Right lung (tissue), 2 donors: ENCODE measurements at regions not wholly inside any gene's neighbourhood (a gene's known extent, or its start where the extent isn't known, plus 50 kb on each side); places are given as distances from the start of the nearest gene placed in this dataset.

ENCODE experiments used
- DNase-seq, 2 donors: peaks; one replicate each; pipeline ENCODE4 v3.0.0-alpha.2; 2013

DNA sequence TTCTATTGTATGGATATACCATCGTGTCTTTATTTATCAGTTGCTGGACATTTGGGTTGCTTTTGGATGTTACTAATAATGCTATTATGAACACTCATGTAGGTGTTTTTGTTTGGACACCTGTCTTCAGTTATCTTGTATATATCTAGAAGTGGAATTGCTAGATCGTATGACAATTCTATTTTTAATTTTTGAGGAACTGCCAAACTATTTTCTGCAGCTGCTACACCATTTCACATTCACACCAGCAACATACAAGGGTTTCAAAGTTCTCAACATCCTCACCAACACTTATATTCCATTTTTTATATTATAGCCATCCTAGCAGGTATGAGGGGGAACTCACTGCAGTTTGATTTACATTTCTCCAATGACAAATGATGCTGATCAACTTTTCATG lies 324.6 kb downstream of the CAAP1 start:
- no peak for DNase-seq

DNA sequence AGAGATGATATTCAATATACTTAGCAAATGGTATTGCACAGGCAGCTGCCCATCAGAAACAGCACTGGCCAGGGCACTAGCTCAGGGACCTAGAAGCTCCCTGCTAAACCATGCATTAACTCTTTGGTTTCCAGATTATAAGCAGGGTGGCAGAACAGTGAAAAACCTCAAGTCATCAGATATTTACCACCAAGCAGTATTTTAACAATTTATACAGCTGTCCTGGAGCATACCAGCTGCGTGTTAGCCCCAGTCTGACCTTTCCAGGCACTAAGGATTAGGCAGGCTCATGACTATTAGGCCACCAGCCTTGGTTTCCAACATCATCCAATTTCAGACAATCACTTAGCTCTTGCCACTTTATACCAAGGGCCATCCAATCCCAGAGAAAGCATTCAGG lies 326.5 kb downstream of the CAAP1 start:
- DNase-seq = no peak

DNA sequence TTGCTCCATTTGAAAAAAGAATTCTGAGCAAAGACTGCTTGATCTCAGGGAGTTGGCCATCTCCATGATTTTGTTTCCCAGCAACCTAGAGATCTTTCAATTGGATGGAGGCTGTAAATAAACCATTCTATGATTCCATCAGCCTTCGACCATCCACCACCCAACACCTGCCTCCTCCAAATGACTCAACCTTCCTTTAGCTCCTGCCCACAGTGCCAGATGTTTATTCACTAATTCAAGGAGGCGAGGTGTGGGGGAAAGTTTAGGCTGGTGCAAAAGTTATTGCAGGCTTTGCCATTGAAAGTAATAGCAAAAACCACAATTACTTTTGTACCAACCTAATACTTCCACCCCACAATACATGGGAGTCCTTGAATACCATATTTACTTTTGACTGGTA lies 327.5 kb downstream of the CAAP1 start:
- DNase-seq = no peak

DNA sequence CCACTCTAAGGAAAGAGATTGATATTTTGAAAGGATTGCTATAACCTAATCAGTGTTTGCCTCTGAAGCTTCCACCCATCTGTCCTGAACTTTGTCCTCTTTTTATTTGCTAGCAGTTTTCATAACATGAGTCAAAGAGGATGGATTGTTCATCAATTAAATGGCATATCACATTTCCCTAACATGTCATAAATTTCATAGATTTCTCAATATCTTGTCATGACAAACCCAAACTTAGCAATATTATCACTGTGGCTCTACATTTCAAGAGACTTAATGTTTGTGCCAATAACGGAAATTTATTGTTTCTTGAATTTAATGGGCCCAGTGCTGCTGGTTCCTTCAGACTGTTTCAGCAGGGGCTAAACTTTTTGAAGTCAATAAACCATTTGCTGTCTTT lies 330.3 kb downstream of the CAAP1 start:
- DNase-seq = no peak

DNA sequence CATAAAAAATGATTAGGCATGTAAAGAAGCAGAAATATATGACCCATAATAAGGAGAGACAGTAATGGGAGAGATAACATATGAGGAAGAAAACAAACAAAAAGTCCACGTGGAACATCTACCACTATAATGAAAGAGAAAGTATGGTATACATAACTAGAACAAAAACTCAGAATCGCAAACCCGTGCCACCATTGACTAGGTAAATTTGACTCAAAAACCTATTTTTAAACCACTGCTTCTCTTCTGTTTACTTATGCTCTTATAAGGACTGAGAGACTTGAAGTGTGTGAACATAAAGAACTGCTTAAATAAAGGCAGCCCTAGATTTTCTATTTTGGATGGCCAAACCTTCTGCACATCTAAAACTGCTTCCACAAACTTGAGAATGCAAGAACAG lies 330.7 kb downstream of the CAAP1 start:
- peak in 1 of 2 donors; percentile 6 for DNase-seq

DNA sequence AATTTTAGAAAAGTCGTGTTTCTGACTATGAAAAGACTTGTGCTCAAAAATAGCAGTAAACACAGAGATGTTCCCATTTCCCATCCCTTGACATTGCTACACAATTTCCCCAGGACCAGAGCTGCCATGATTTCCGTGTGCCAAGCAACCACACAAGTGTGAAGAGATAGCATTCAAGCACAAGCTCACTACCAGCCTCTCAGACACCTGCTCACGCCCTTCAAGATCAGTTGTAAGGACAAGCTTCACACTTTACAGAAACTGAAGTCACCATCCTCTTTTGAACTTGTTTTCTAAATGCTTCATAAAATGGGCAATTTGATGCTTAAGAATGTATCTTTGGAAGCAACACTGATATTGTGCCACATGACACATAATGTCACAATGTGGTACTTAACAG lies 333.1 kb downstream of the CAAP1 start:
- no peak for DNase-seq

DNA sequence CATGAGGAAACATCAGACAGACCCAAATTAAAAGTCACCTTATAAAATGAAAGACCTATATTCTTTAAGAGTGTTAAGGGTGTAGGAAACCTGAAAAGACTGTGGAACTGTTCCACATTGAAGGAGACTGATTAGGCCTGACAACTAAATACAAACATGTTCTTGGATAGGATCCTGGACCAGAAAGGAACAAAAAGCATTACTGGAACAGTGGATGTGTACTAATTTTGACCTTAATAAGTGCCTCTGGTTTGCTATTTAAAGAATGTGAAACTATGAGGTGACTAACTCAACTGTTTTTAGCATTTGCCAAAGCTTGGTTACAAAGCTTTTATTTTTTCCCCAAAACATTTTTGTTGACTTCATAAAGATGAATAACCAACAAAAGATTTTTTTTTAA lies 340.6 kb downstream of the CAAP1 start:
- no peak for DNase-seq

DNA sequence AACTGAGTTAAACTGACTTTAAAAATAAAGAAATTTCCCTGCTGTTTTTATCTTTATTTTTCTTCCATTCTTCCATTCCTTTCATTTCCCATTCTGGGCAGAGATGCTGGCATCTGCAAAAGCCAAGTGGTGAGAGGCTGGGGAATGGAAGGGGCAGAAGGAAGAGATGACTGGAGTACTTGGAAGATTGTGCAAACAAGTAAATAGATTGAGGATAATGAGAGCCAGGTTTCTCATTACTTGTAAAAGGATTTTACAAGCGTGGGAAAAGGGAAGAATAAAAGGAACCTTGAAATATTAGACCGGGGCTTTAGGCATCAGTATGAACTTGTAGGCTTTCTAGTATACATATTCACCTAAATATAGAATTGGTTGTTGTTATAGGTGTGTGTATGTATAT lies 341.2 kb downstream of the CAAP1 start:
- DNase-seq = no peak

DNA sequence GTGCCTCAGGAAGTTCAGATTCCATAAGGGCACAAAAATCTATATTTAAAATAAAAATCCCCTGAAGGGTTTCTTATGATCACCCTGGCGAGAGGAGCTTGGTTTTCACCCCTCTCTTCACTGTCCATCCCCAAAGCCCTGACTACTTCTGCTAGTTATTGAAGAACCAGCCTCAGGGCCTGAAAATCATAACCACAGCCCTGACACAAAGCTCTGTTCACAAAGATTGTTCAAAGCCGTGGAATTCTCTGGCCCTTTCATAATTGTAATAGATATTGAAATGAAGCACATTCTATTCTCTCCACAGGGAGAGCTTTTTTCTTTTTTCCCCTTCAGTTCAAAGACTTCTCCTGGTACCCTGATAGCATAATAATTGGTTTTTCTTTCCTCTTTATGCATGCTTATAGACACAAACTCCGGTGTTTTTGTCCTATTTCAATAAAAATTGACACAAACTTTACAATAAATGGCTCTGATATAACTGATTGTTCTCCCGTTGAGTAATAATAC lies 343.8 kb downstream of the CAAP1 start:
- DNase-seq = no peak

DNA sequence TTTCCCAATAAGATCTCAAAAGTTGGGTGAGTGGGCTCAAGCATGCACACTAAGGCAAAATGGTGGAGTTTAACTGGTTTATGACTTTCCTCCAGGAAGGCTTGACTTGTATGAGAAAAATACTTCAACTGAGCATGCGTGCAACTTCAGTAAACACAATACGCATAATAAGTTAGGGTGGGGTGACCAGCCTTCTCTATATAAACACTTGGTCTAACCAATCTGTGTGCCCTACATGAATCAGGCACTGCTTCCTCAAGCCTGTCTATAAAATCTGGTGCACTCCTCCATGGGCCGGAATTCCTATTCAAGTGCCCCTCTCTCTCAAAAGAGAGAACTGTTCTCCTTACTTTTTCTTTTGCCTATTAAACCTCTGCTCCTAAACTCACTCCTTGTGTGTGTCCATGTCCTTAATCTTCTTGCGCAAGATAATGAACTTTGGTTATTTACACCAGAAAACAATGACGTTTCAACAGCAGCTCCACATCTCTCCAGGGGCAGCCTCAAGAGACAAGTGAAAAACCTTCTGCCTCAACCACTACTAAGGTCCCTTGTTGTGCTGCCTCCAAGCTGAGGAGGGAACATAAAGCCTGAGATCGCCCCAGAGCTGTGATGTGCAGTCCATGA lies 352.6 kb downstream of the CAAP1 start:
- DNase-seq = no peak

DNA sequence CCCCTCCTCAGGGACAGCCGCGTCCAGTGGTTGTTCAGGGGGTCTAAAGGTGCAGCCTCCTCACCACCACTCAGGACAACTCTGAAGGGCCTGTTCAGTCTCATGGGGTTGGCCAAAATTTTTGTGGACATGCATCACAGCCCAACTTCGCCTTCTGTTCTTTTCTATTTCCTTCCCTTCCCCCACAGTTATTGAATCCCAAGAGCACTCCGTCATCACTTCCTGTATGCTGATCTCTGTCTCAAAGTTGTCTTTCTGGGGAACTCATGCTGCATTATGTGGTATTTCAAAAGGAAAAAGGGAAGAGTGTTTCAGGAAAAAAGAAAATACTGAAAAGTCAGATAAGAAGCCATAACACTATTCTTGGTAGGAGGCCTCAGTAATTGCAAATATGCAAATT lies 355.4 kb downstream of the CAAP1 start:
- DNase-seq = no peak

DNA sequence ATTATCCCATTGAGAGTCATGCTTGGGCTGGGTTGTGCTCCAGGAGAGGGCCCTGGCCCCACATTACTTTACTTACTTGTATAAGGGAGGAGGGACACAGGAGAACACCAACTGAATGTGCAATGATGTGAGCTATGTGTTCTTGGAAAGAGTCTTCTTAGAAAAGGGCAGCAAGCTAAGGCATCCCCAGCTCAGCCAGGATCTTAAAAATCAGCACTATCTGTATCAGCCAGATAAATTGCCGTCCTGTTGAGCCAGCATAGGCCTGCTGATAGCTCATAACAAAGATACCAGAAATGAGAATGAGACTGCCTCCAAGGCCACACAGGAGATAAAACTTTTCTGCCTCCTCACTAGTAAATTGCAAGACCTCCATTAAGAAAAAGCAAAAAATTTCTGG lies 357.5 kb downstream of the CAAP1 start:
- no peak for DNase-seq

DNA sequence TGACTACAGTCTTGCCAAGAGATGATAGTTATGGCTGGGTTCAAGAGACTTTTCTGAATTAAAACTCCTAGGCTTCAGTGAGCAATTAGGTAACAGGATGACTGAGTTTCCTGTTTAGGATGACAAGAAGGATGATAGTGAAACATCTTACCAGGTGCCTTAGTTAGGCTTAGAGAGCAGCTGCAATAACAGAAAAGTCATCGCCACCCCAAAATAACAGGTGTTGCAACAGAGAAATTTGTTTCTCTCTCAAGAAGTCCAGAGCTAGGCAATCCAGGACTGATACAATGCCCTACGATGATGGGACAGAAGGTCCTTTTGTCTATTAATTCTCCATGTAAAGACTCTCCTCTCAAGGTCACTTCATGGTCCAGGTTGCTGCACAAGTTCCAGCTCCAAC lies 361.8 kb downstream of the CAAP1 start:
- DNase-seq = no peak

DNA sequence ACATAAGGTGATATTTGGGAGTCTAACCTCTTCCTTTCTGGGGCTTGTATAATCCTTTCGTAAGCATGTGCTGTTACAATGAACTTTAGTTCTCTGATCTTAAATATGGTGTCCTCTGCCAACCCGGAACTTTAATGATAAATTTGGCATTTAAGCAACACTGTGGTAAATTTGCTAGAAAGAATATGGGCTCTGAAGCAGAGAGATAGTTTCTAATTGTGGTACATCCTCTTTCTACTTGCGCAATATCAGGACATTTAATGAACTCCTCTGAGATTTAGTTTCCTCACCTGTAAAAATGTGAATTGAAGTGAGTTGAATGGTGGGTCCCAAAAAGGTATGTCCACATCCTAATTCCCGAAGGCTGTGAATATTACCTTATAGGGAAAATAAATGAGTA lies 364.7 kb downstream of the CAAP1 start:
- no peak for DNase-seq

DNA sequence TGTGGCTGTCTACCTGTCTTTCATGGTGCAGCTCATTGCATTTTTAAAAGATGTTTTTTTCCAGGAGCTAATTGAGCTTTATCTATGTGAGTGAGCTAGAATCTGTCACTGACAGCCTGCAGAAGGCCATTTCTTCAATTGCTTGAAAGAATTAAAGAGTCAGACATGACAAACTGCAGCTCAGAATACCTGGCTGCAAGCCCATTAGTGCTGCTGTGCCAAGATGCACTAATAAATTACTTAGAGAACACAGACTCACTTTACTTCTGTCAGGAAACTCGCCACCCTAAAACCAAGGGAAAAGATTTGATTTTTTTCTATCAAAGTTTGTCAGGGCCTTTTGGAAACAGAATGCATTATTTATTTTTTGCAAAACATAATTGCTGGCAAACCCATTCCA lies 368.3 kb downstream of the CAAP1 start:
- DNase-seq = peak; percentile 55 to 61

DNA sequence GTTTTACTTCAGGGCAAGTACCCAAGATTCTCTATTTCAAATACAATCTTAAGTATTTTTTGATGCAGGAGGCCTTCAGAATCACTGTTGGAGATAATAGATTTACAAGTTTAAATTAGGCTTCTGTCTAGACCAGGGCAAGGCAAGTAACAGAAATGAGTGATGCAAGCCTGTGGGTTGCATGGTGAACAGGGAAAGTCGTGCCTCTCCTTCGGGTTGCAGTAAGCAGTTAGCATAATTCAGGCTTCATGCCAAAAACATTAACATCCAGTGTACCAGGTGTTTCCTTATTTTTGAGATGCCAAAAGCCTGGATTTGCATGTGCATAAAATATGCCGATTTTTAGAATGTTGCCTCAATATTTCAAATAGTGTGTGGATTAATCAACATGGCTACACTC lies 369.0 kb downstream of the CAAP1 start:
- no peak for DNase-seq

DNA sequence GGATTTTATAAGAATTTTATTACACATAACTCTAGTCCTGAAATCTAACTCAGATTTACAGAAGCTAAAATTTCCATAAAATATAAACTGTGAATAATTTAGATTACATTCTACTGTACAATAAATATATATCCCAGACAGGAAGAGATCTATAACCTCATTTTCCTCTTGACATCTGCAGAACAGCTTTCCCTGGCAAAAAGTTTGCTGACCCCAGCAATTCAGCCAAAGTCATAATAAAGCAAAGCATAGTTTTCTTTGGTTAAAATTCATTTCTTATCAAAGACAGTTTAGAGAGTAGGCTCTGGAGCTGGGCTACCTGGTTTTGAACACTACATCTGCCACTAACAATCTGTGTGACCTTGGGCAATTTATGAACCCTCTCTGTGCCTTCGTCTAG lies 372.5 kb downstream of the CAAP1 start:
- no peak for DNase-seq

DNA sequence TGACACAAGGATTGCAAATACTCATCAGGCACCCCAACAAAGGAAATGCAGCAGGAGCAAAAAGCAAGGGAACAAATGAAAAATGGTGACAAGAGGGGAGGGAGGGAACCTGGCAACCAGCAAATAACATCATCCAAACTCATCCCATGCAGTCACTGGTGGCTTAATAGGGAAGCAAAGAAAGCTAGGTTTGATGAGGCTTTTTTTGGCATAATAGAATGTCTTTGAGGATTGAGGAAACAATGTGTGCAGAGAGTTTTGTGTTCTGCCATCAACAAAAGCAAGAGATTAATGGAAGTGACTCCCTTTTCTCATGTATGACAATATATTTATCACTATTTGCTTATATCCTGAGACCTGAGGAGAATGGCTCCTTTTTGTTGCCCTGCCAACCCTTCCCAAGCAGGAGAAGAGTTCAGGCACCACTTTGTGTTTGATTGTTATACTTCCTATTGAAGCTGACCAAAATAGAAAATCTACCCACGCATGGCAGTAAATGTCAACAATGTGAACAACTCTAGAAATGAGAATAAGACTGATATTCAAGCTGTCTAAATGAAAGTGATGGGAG lies 375.7 kb downstream of the CAAP1 start:
- DNase-seq = no peak

DNA sequence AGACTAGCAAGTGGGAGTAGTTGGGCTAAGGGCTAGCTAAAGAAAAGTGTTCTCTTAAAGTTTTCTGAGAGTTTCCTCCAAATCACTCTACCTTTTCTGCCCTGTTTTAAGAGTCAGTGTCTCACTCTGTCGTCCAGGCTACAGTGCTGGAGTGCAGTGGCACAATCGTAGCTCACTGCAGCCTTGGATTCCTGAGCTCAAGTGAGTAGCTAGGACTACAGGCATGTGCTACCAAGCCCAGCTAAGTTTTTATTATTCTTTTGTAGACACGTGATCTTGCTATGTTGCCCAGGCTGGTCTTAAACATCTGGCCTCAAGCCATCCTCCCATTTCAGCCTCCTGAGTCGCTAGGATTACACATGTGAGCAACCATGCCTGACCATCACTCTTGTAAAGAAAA lies 378.9 kb downstream of the CAAP1 start:
- no peak for DNase-seq

DNA sequence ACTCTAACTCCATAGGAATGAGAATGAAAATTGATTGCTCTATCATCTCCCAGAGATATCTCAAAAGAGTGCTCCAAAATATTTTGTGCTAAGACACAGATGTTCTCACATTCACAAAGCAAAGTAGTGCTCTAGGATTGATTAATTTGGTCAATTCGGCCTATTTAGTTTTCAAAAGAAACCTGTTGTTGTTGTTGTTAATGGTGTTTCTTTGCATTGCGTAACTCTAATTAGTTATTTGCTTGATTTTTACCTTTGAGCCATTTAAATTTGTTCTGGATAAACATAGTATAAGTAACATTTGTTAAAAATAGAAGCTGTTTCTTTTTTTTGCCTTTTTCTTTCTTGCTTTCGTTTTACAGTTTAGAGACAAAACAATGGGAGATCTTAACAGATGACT lies 382.5 kb downstream of the CAAP1 start:
- DNase-seq = no peak

DNA sequence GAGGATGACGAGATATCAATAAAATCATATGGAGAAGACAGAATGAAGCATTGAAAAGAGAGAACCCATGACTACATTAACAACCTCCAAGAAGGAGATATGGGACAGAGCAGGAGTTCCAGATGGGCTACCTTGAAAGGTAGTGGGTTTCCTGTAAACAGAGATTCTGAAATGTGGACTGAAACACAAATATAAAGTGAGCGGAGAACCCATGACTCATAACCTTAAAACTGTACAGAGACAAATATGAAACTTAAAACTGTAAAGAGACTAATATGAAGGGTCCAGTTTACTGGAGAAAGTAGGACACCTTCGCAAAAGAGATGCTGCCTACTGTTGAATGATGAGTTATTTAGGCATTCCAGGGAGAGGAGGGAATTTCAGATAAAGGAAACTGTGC lies 383.7 kb downstream of the CAAP1 start:
- no peak for DNase-seq

DNA sequence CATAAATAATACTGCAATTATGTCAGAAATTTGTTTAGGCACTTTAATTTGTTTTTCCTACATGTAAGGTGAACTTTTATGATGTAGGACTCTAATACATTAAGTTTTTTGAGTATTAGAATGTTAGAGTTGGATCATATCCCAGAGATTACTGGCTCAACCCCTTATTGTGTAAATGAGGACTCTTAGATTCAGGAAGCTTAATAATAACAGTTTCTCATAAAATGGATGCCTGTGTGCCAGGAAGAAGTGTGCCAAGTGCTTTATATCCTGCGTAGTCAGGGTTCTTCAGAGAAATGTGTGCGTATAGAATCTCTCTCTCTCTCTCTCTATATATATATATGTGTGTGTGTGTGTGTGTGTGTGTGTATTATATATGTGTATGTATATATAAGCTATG lies 388.5 kb downstream of the CAAP1 start:
- no peak for DNase-seq

DNA sequence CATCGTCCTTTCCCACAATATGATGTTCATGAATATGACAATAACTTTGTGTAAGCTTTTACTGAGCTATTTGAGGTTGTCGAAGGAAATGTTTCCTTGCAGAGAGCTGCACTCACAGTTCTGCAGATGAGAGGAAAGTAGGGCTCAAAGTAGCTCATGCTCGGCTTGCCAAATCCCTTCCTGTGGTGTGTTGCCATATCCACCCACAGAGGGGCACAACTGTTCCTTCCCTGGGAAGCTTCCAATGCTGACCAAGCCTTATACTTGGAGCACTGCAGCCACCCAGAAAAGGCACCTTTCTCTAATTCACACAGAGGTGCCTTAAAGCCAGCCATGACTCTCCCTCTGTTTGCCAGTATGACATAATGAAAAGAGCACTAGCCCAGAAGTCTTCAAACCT lies 390.3 kb downstream of the CAAP1 start:
- DNase-seq = no peak

DNA sequence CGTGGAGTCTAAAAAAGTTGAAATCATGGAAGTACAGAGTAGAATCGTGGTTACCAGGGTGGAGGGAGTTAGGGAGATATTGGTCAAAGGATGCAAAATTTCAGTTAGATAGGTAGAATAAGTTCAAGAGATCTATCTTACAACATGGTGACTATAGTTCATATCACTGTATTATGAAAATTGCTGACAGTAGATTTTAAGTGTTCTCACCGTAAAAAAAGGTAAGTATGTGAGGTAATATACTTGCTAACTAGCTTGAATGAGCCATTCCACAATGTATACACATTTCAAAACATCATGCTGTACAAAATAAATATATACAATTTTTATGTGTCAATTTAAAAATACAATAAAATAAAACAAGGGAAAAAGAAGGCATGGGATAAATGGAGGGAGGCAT lies 392.1 kb downstream of the CAAP1 start:
- DNase-seq = no peak
